Adrenal gland (tissue), 5 donors: ENCODE measurements at regions not wholly inside any gene's neighbourhood (a gene's known extent, or its start where the extent isn't known, plus 50 kb on each side); places are given as distances from the start of the nearest gene placed in this dataset.

Experiments
- CTCF ChIP-seq, 6 experiments: fragments of 450-650 bp in 4 of 6; fragments of 200-600 bp in 2 of 6; sonication (generic) in 1 of 6; IDR thresholded peaks; 1 replicate in 5 of 6; 2 replicates in 1 of 6; pipeline versions ENCODE4 v1.5.1 to v1.8.0; 2016 to 2021; ENCODE audit warnings: antibody characterized with exemption in 6 of 6, mild to moderate bottlenecking in 2 of 6, moderate library complexity in 1 of 6
- POLR2A ChIP-seq, 2 donors: fragments of 450-650 bp; IDR thresholded peaks; one replicate each; pipeline ENCODE4 v1.6.1; 2017; ENCODE audit warnings: antibody characterized with exemption in 2 of 2, mild to moderate bottlenecking in 2 of 2, moderate library complexity in 1 of 2
- donor health status: DM: no; HTN: no; CAD: no.

- no peak for TF ChIP-seq CTCF (IDR thresholded peaks at IDR 0.05)
- TF ChIP-seq POLR2A (IDR thresholded peaks at IDR 0.05): no peak
These were observed 433.8 kb upstream of the CDH9 start for GRCh38 chr5:27472000-27472763.
